ENCODE measurements at regions not wholly inside any gene's neighbourhood (a gene's known extent, or its start where the extent isn't known, plus 50 kb on each side); places are given as distances from the start of the nearest gene placed in this dataset.

GRCh38 chr2:120871881-120872620, 136.4 kb downstream of the GLI2 start:
- H3K4me2 ChIP-seq (ENCODE audit: low read length) = no peak overlapping the region
- no peaks in the 10 kb centered on the region for H3K9me3 ChIP-seq (ENCODE audit: low read length)
- H3K9ac ChIP-seq (ENCODE audit: low read length) = no peak overlapping the region
- no peaks in the 10 kb centered on the region for H3K27me3 ChIP-seq (ENCODE audit: insufficient read depth, low read depth, low read length)
- H3F3A ChIP-seq (ENCODE audit: insufficient read depth, low read length, poor library complexity, severe bottlenecking) = no peaks in the 10 kb centered on the region
- no peaks in the 10 kb centered on the region for H4K20me1 ChIP-seq (ENCODE audit: insufficient read depth)
- TF ChIP-seq EP300 (conservative IDR thresholded peaks at IDR 0.05; ENCODE audit: poor library complexity, severe bottlenecking) = no peak
- TF ChIP-seq RAD21 (conservative IDR thresholded peaks at IDR 0.05) = no peak
- no peak for TF ChIP-seq TAF1 (IDR thresholded peaks at IDR 0.05; ENCODE audit: low read depth)
- TF ChIP-seq REST (IDR thresholded peaks at IDR 0.05; ENCODE audit: borderline replicate concordance) = no peak
- TF ChIP-seq SMC3 (conservative IDR thresholded peaks at IDR 0.05; ENCODE audit: poor library complexity) = no peak
- H3K4me3 ChIP-seq (ENCODE audit: low read length) = no peak overlapping the region
- H3K79me2 ChIP-seq (replicated peaks; ENCODE audit: insufficient read depth, low read length) = peaks cover 6% of the 10 kb centered on the region
- no peak overlapping the region for H2AFZ ChIP-seq (ENCODE audit: low read depth, low read length)
- no peaks in the 10 kb centered on the region for H3K9me2 ChIP-seq (ENCODE audit: insufficient read depth, low read length)
- no peaks in the 10 kb centered on the region for H3K36me3 ChIP-seq (ENCODE audit: insufficient read depth, low read length)
- H3K27ac ChIP-seq (ENCODE audit: low read length) = no peak overlapping the region

- Histone ChIP-seq H2AFZ (ENCODE audit: low read depth, low read length) (no peak overlapping the region), H4K20me1 (ENCODE audit: insufficient read depth) (no peaks in the 10 kb centered on the region), H3K27me3 (ENCODE audit: insufficient read depth, low read depth, low read length) (no peaks in the 10 kb centered on the region), H3F3A (ENCODE audit: insufficient read depth, low read length, poor library complexity, severe bottlenecking) (no peaks in the 10 kb centered on the region), H3K9ac (ENCODE audit: low read length) (no peak overlapping the region), H3K4me3 (ENCODE audit: low read length) (no peak overlapping the region), H3K79me2 (replicated peaks; ENCODE audit: insufficient read depth, low read length) (peaks cover 6% of the 10 kb centered on the region), H3K9me3 (ENCODE audit: low read length) (no peaks in the 10 kb centered on the region), H3K4me2 (ENCODE audit: low read length) (no peak overlapping the region), H3K36me3 (ENCODE audit: insufficient read depth, low read length) (no peaks in the 10 kb centered on the region), H3K27ac (ENCODE audit: low read length) (no peak overlapping the region), H3K9me2 (ENCODE audit: insufficient read depth, low read length) (no peaks in the 10 kb centered on the region)
- TF ChIP-seq EP300 (conservative IDR thresholded peaks at IDR 0.05; ENCODE audit: poor library complexity, severe bottlenecking) (peak; percentile 17), MXI1 (conservative IDR thresholded peaks at IDR 0.05; ENCODE audit: poor library complexity, severe bottlenecking) (no peak), TAF1 (IDR thresholded peaks at IDR 0.05; ENCODE audit: low read depth) (no peak), EZH2 (IDR thresholded peaks at IDR 0.05; ENCODE audit: borderline replicate concordance, insufficient read depth, low read length, poor library complexity, severe bottlenecking) (no peak)
Observed at GRCh38 chr2:120873958-120874887, 138.6 kb downstream of the GLI2 start.

DNA sequence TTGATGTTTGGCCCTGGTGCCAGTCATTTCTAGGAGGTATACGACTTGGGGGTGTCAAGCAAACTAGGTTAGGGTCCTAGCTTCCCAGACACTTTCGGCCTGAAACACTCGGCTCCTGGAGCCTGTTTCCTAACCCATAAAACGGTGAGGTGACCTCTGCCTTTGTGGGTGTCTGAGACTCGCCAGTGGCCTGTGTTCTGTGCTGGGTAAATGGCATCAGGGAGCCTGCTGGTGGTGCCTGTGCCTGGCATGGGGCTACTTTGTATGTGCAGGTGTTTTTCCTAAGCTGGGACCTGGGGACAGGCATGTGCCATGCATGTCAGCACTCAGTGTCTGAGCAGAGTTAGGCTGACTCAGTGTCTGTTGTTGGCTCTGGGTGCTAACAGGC, 139.2 kb downstream of the GLI2 start:
- Histone ChIP-seq H3K36me3 (ENCODE audit: insufficient read depth, low read length) (no peaks in the 10 kb centered on the region), H3K79me2 (replicated peaks; ENCODE audit: insufficient read depth, low read length) (peaks cover 6% of the 10 kb centered on the region), H3K9ac (ENCODE audit: low read length) (no peak overlapping the region), H4K20me1 (ENCODE audit: insufficient read depth) (no peaks in the 10 kb centered on the region), H3K4me2 (ENCODE audit: low read length) (no peak overlapping the region), H3K9me3 (ENCODE audit: low read length) (no peaks in the 10 kb centered on the region), H2AFZ (ENCODE audit: low read depth, low read length) (no peak overlapping the region), H3F3A (ENCODE audit: insufficient read depth, low read length, poor library complexity, severe bottlenecking) (no peaks in the 10 kb centered on the region), H3K4me3 (ENCODE audit: low read length) (no peak overlapping the region), H3K9me2 (ENCODE audit: insufficient read depth, low read length) (no peaks in the 10 kb centered on the region), H3K27me3 (ENCODE audit: insufficient read depth, low read depth, low read length) (no peaks in the 10 kb centered on the region), H3K27ac (ENCODE audit: low read length) (no peak overlapping the region)
- TF ChIP-seq TAF1 (IDR thresholded peaks at IDR 0.05; ENCODE audit: low read depth) (no peak), EZH2 (IDR thresholded peaks at IDR 0.05; ENCODE audit: borderline replicate concordance, insufficient read depth, low read length, poor library complexity, severe bottlenecking) (no peak), EP300 (conservative IDR thresholded peaks at IDR 0.05; ENCODE audit: poor library complexity, severe bottlenecking) (no peak), MXI1 (conservative IDR thresholded peaks at IDR 0.05; ENCODE audit: poor library complexity, severe bottlenecking) (no peak), POLR2AphosphoS5 (IDR thresholded peaks at IDR 0.05) (no peak), RAD21 (conservative IDR thresholded peaks at IDR 0.05) (no peak), SMC3 (conservative IDR thresholded peaks at IDR 0.05; ENCODE audit: poor library complexity) (no peak), REST (IDR thresholded peaks at IDR 0.05; ENCODE audit: borderline replicate concordance) (no peak)
- TF ChIP-seq, protein P1, sequence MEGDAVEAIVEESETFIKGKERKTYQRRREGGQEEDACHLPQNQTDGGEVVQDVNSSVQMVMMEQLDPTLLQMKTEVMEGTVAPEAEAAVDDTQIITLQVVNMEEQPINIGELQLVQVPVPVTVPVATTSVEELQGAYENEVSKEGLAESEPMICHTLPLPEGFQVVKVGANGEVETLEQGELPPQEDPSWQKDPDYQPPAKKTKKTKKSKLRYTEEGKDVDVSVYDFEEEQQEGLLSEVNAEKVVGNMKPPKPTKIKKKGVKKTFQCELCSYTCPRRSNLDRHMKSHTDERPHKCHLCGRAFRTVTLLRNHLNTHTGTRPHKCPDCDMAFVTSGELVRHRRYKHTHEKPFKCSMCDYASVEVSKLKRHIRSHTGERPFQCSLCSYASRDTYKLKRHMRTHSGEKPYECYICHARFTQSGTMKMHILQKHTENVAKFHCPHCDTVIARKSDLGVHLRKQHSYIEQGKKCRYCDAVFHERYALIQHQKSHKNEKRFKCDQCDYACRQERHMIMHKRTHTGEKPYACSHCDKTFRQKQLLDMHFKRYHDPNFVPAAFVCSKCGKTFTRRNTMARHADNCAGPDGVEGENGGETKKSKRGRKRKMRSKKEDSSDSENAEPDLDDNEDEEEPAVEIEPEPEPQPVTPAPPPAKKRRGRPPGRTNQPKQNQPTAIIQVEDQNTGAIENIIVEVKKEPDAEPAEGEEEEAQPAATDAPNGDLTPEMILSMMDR (IDR thresholded peaks at IDR 0.05; ENCODE audit: poor library complexity, severe bottlenecking) = no peak

All from neural cell (in vitro differentiated cells).